H1 (cell line): ENCODE measurements at regions not wholly inside any gene's neighbourhood (a gene's known extent, or its start where the extent isn't known, plus 50 kb on each side); places are given as distances from the start of the nearest gene placed in this dataset.

Source experiments
- BCL11A ChIP-seq, 2 experiments: IDR thresholded peaks; one replicate each; pipeline ENCODE4 v1.6.1; 2011; ENCODE audit warnings: low read depth in 2 of 2, low read length in 2 of 2, mild to moderate bottlenecking in 2 of 2
- CTCF ChIP-seq, 3 experiments: IDR thresholded peaks; 1 replicate in 2 of 3; 2 replicates in 1 of 3; pipeline versions ENCODE4 v1.5.1 to v1.6.1; 2011; ENCODE audit warnings: low read length in 3 of 3, mild to moderate bottlenecking in 3 of 3, inconsistent platforms in 2 of 3, low read depth in 1 of 3, moderate library complexity in 1 of 3; ENCODE audit not compliant: insufficient read depth in 1 of 3; ENCODE audit errors: control extremely low read depth in 1 of 3

GRCh38 chr10:56653289-56653688 lies 292.2 kb upstream of the ZWINT start (continued):
- TF ChIP-seq CTCF (IDR thresholded peaks at IDR 0.05; ENCODE audit: control extremely low read depth in 1 of 3, insufficient read depth in 1 of 3, low read depth in 1 of 3, low read length in 3 of 3) = no peak
- TF ChIP-seq BCL11A (IDR thresholded peaks at IDR 0.05; ENCODE audit: low read depth in 2 of 2, low read length in 2 of 2) = no peak
